ENCODE measurements at regions not wholly inside any gene's neighbourhood (a gene's known extent, or its start where the extent isn't known, plus 50 kb on each side); places are given as distances from the start of the nearest gene placed in this dataset.

GRCh38 chr10:71128311-71128980 is 83.9 kb upstream of the UNC5B start:
- DNase-seq = no peak

- DNase-seq = no peak
Measured at GRCh38 chr10:71131096-71131495, 81.3 kb upstream of the UNC5B start.

GRCh38 chr10:71131508-71132088 is 80.8 kb upstream of the UNC5B start:
- DNase-seq = no peak

DNA sequence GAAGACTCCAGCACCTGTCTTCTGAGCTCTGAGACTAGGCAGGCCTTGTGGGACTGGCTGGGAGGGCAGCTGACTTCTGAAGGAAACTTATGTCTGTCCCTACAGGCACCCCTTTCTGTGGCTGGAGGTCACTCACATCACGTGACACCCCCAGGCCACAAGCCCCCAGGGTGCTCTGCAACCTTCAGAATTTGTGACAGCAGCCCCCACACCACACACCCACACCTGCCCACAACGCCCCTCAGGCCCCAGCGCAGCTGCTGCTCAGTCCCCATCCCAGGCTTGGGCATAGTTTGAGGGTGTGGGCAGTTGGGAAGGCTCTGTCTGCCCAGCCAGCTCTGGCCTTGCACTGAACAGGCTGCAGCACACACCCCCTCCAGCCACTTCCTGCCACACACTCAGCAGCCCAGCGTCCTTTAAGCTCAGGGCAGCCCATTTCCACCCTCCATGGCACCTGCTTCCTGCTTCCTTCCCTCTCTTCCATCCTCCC is 80.0 kb upstream of the UNC5B start:
- DNase-seq = no peak

- no peak for DNase-seq
Measured at GRCh38 chr10:71133710-71134686, 78.4 kb upstream of the UNC5B start.

- no peak for DNase-seq
Measured at GRCh38 chr10:71134732-71135211, 77.6 kb upstream of the UNC5B start.

DNA sequence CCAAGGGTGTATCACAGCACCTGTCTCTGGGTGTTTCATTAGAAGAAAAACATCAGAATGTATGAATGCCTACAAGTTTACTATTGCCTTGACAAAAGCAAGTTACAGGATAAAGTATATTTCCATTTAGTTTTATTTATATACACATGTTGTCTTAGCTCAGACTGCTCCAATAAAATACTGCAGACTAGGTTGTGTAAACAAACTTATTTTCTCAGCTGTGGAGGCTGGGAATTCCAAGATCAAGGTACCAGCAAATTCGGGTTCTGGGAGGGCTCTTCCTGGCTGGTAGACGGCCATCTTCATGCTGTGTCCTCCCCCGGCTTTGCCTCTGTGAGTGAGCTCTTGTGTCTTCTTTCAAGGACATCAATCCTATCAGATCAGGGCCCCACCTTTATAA is 77.1 kb upstream of the UNC5B start:
- no peak for DNase-seq

DNA sequence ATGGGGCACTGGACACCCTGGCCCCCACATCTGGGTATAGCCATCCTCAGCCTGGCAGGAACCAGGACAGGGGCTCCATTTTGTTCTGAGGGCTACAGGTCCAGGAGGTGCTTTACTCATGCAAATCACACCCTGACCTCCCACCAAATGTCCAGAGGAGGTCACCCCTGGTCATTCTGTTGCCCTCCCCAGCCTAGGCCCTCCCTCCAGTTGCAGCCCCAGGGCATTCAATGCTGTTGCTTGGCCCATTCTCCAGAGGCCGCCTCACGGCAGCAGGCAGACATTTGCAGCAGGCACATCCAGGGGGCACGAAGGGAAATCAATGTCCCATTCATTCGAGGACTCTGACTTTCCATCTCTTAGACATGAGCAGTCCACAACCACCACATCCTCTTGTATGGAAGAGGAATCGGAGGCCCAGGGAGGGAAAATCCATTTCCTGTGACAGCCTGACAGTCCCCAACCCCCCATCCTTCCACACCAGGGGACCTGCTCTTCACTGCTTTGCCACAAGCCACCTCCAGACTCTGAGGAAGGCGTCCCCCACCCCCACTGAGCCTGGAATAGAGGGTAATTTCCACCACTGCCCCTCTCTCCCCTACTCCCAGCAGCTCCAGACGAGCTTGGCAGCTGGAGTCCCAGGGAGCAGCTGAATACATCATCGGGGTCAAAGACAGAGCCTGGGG is 76.2 kb upstream of the UNC5B start:
- no peak for DNase-seq

DNA sequence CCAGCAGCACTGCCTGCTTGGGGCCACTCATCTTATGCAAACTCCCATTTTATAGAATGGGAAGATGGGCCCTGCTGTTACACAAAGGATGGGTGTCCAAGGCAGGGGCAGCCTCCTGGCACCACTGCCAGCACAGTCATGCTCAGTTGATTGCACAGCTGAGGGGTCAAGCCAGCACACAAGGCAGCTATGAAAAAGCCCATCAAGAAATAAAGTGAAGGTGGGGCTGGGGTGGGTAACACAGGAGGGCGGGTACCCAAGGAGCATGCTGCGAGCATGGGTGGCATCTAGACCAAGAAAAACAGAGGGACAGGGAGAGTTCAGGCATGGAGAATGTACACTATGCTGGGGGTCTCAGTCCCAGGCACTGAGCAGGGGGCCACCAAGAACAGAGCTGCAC is 74.7 kb upstream of the UNC5B start:
- no peak for DNase-seq

DNA sequence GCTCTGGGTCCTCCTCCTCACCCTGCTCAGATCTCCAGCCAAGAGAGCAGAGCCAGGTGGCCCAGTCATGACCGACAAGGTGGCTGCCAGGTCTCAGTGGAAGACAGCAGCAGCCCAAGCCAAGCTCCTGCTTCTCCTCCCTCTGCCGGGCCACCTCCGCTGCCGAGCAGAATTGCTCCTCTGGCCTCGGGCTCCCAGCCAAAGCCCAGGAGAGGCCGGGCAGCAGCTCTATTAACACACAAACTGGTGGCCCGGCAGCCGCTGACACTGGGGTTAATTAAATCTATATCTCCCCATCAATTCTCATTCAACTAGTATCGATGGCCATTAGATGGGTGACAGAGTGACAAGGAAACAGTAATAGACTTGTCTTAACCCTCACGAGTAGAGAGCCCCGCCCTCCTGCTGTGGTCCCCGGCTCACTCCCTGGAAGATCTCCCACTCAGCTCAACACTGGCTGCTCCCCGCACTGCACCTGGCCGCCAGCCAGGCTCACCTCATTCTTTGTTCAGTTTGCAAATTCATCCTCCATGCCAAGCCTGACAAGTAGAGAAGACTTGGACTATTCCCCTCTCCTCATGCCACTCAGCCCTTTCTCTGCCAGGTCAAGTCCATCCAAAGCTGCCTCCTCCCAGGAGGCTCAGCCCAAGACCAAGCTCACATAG is 74.1 kb upstream of the UNC5B start:
- DNase-seq = no peak

GRCh38 chr10:71141528-71141927 is 70.8 kb upstream of the UNC5B start:
- no peak for DNase-seq

- no peak for DNase-seq
Measured at GRCh38 chr10:71143170-71143569, 69.2 kb upstream of the UNC5B start.

- DNase-seq = no peak
Measured at GRCh38 chr10:71143610-71144009, 68.8 kb upstream of the UNC5B start.

- no peak for DNase-seq
Measured at GRCh38 chr10:71144824-71145223, 67.5 kb upstream of the UNC5B start.

GRCh38 chr10:71145352-71145945 is 66.9 kb upstream of the UNC5B start:
- no peak for DNase-seq

GRCh38 chr10:71150796-71151195 is 61.6 kb upstream of the UNC5B start:
- no peak for DNase-seq

- no peak for DNase-seq
Measured at GRCh38 chr10:71152043-71152442, 60.3 kb upstream of the UNC5B start.

DNA sequence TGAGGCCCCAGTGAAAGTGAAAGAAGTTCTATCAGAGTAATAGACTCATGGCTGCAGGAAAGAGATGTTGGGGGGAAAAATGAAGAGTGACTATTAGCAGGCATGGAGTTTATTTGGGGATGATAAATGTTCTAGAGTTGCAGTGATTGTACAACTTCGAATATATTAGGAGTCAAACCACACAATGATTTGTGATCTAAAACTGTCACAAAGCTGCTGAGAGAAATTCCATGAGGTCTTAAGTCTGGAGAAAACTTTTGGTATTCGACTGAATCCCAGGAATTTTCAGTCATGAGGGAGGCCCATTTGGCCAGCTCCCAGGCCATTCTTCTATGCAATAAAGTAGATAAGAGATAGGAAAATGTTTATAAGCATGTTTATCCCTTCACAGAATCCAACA is 55.9 kb upstream of the UNC5B start:
- DNase-seq = no peak

- DNase-seq = no peak
Measured at GRCh38 chr10:71157435-71157834, 54.9 kb upstream of the UNC5B start.

- DNase-seq = no peak
Measured at GRCh38 chr10:71158251-71158650, 54.1 kb upstream of the UNC5B start.

GRCh38 chr10:71158902-71159301 is 53.5 kb upstream of the UNC5B start:
- DNase-seq = no peak

GRCh38 chr10:71159892-71160291 is 52.5 kb upstream of the UNC5B start:
- peak; percentile 37 for DNase-seq

Data from OCI-M1 (cell line).